ENCODE measurements at regions not wholly inside any gene's neighbourhood (a gene's known extent, or its start where the extent isn't known, plus 50 kb on each side); places are given as distances from the start of the nearest gene placed in this dataset.

GRCh38 chr6:30396833-30397479, 52.0 kb downstream of the RPP21 start:
- peak; percentile 76 to 79 for DNase-seq (ENCODE audit: low read depth in 2 of 2)

GRCh38 chr6:30397697-30398096, 52.7 kb downstream of the RPP21 start:
- no peak for DNase-seq (ENCODE audit: low read depth in 2 of 2)

- DNase-seq (ENCODE audit: low read depth in 2 of 2): no peak
Measured at GRCh38 chr6:30399390-30400058, 54.6 kb downstream of the RPP21 start.

GRCh38 chr6:30405934-30406333, 61.0 kb downstream of the RPP21 start:
- DNase-seq (ENCODE audit: low read depth in 2 of 2): no peak

- no peak for DNase-seq (ENCODE audit: low read depth in 2 of 2)
Measured at GRCh38 chr6:30409184-30409583, 64.2 kb downstream of the RPP21 start.

- DNase-seq (ENCODE audit: low read depth in 2 of 2): peak; percentile 19 to 38
Measured at GRCh38 chr6:30411515-30412207, 66.7 kb downstream of the RPP21 start.

- DNase-seq (ENCODE audit: low read depth in 2 of 2): no peak
Measured at GRCh38 chr6:30418448-30418847, 70.9 kb upstream of the HLA-E start.

- DNase-seq (ENCODE audit: low read depth in 2 of 2): no peak
Measured at GRCh38 chr6:30424549-30424948, 64.8 kb upstream of the HLA-E start.
